Muscle of arm (tissue), 1 donor: ENCODE measurements at regions not wholly inside any gene's neighbourhood (a gene's known extent, or its start where the extent isn't known, plus 50 kb on each side); places are given as distances from the start of the nearest gene placed in this dataset.
A peak's percentile ranks its signal among the peaks of the same experiment; 100 is the strongest.
"Not testable (repeated sequence)": the region's sequence is repeated elsewhere in the genome, so short reads cannot be mapped to it uniquely, and the experiment has no call there.

ENCODE experiments used
- DNase-seq: peaks from one replicate; pipeline ENCODE4 v3.0.0-alpha.2; 2013

- DNase-seq, result no peak
Measured at GRCh38 chr21:15311510-15311909, 246.7 kb upstream of the NRIP1 start.

GRCh38 chr21:15317034-15317433 lies 252.2 kb upstream of the NRIP1 start:
- DNase-seq, result not testable (repeated sequence)

- DNase-seq, result no peak
Measured at GRCh38 chr21:15319727-15320126, 254.9 kb upstream of the NRIP1 start.

- DNase-seq, result no peak
Measured at GRCh38 chr21:15324542-15324941, 259.7 kb upstream of the NRIP1 start.

GRCh38 chr21:15326032-15326867 lies 261.4 kb upstream of the NRIP1 start:
- DNase-seq, result no peak

- DNase-seq, result no peak
Measured at GRCh38 chr21:15327637-15328265, 263.0 kb upstream of the NRIP1 start.

- DNase-seq, result peak; percentile 70
Measured at GRCh38 chr21:15329191-15329590, 264.4 kb upstream of the NRIP1 start.

GRCh38 chr21:15330872-15331271 lies 266.1 kb upstream of the NRIP1 start:
- DNase-seq, result no peak

GRCh38 chr21:15332572-15332971 lies 267.8 kb upstream of the NRIP1 start:
- DNase-seq, result no peak

GRCh38 chr21:15333136-15333710 lies 268.4 kb upstream of the NRIP1 start:
- DNase-seq, result no peak

GRCh38 chr21:15333951-15334350 lies 269.2 kb upstream of the NRIP1 start:
- no peak for DNase-seq

- no peak for DNase-seq
Measured at GRCh38 chr21:15343066-15343465, 278.3 kb upstream of the NRIP1 start.

GRCh38 chr21:15352009-15352408 lies 287.2 kb upstream of the NRIP1 start:
- DNase-seq, result no peak

- DNase-seq, result no peak
Measured at GRCh38 chr21:15353546-15353945, 288.7 kb upstream of the NRIP1 start.

GRCh38 chr21:15354516-15354915 lies 289.7 kb upstream of the NRIP1 start:
- no peak for DNase-seq

- no peak for DNase-seq
Measured at GRCh38 chr21:15355066-15355465, 290.3 kb upstream of the NRIP1 start.

- no peak for DNase-seq
Measured at GRCh38 chr21:15359251-15359650, 294.5 kb upstream of the NRIP1 start.

GRCh38 chr21:15362458-15362857 lies 297.7 kb upstream of the NRIP1 start:
- no peak for DNase-seq

GRCh38 chr21:15363921-15364320 lies 299.1 kb upstream of the NRIP1 start:
- no peak for DNase-seq

- no peak for DNase-seq
Measured at GRCh38 chr21:15365751-15366392, 301.1 kb upstream of the NRIP1 start.

- DNase-seq, result no peak
Measured at GRCh38 chr21:15366555-15366954, 301.8 kb upstream of the NRIP1 start.

- DNase-seq, result no peak
Measured at GRCh38 chr21:15367061-15367626, 302.3 kb upstream of the NRIP1 start.
